GM18861 (cell line): ENCODE measurements at regions not wholly inside any gene's neighbourhood (a gene's known extent, or its start where the extent isn't known, plus 50 kb on each side); places are given as distances from the start of the nearest gene placed in this dataset.
"Not testable (repeated sequence)": the region's sequence is repeated elsewhere in the genome, so short reads cannot be mapped to it uniquely, and the experiment has no call there.

ENCODE experiments used
- ATAC-seq: cut with Tn5 transposase; IDR thresholded peaks from one replicate; pipeline ENCODE4 v1.9.1; 2021; ENCODE audit not compliant: unreplicated experiment

DNA sequence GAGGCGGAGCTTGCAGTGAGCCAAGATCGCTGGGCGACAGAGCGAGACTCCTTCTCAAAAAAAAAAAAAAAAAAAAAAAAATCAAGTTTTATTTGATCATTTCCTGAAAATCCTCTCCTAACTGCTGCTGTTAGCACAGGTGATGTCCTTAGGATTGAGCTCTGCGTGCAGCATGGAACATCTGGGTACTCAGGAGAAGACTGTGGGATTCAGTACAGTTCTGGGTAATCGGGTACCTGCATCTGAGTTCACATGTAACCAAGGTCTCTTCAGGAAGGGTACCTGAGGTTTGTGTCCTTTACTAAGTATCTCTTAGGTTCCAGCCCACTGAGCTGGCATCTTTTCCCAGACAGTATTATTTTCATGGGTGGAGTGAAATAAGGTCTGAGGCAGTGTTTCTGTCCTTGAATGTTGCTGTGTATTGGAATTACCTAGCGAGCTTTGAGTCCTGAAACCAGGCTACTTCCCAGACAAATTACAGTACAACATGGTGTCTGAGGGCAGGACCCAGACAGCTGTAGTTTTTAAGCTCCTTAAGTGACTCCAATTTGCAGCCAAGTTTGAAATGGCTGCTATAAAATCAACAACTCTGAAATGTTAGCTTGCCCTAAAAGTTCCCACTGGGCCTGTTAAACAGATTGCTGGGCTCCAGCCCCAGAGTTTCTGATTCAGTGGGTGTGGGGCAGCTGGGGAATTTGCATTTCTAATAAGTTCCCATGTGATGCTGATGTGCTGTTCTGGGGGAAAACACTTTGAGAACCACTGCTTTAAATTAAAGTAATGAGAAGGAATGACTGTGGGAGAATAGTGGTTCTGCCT lies 120.5 kb downstream of the PMAIP1 start:
- ATAC-seq: no peak

GRCh38 chr18:60019463-60019840 lies 119.7 kb downstream of the PMAIP1 start:
- no peak for ATAC-seq

GRCh38 chr18:60018618-60019462 lies 119.0 kb downstream of the PMAIP1 start:
- ATAC-seq: no peak

- not testable (repeated sequence) for ATAC-seq
Measured at GRCh38 chr18:60018134-60018533, 118.3 kb downstream of the PMAIP1 start.

DNA sequence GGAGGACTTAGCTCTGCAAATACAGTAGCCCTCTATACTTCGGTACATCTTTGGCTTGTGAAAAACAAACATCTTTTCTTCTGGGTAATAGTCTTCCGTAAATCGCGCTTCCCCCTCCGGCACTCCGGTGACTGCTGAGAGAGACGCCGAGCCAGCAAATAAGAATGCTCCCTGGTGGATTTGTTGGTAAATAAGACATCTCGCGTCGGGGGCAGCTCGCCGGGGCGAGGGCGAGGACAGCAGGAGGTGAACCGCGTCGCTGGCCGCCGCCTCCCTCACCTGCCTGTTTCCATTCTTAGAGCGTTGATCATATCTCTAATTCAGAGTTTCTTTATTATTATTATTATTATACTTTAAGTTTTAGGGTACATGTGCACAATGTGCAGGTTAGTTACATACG lies 117.6 kb downstream of the PMAIP1 start:
- ATAC-seq: no peak

DNA sequence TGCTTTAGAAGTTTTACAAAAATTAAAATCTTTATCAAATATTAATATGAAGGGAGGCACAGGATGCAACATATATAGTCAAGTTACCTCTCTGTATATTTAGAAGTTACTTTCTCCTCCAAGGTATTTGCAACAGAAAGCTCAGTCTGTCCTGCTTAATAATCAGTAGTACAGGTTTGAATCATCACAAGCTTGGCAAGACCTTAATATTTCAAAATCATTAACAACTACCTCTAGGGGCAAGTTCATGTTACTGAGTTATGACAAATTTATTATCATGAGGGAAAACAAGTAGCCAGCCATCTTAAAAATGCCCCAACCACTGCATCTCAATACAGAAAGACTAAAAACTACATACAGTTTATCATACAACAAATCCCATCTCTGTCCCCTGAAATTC lies 116.0 kb downstream of the PMAIP1 start:
- not testable (repeated sequence) for ATAC-seq

DNA sequence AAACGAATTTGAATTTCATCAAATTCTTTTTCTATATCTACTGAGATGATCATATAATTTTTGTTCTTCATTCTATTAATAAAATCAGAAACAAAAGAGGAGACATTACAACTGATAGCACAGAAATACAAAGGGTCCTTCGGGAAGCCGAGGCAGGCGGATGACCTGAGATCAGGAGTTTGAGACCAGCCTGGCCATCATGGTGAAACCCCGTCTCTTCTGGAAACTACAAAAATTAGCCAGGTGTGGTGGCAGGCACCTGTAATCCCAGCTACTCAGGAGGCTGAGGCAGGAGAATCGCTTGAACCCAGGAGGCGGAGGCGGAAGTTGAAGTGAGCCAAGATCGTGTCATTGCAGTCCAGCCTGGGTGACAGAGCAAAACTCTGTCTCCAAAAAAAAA lies 113.4 kb downstream of the PMAIP1 start:
- not testable (repeated sequence) for ATAC-seq

DNA sequence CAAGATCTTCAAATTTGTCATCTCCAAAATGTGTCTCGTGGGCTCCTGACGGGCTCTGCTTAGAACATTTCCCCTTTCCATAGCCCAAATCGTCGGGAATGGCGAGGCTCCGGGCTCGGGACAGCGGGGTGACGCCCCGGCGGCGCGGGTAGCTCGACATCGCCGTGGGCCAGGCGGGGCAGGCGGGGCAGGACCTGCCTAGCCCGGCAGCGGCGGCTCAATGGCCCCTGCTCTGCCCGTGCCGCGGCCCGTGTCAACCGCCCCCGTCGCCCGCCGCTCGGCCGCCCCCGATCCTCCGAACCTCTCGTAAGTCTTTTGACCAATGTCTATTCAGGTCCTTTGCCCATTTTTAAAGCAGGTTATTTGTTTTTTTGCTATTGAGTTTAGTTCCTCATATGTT lies 111.2 kb downstream of the PMAIP1 start:
- no peak for ATAC-seq

DNA sequence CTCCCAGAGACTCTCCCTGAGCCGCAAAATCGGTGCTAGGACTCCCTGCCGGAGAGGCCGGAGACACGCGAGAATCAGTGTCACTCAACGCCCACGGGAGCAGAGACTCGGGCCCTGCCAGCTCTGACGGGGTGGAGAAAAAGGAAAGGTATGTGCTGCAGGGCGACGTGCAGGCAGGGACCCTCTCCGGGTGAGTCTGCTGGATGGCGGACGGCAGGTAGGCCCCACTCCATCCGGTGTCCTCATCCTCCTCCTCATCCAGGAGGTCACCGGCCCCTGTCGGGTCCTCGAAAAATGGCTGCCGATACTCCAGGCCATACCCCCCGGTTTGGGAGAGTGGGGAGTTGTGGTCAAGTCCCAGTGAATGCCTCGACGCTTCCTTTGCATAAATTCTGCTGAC lies 110.7 kb downstream of the PMAIP1 start:
- ATAC-seq: no peak

- ATAC-seq: no peak
Measured at GRCh38 chr18:60007661-60008060, 107.9 kb downstream of the PMAIP1 start.

DNA sequence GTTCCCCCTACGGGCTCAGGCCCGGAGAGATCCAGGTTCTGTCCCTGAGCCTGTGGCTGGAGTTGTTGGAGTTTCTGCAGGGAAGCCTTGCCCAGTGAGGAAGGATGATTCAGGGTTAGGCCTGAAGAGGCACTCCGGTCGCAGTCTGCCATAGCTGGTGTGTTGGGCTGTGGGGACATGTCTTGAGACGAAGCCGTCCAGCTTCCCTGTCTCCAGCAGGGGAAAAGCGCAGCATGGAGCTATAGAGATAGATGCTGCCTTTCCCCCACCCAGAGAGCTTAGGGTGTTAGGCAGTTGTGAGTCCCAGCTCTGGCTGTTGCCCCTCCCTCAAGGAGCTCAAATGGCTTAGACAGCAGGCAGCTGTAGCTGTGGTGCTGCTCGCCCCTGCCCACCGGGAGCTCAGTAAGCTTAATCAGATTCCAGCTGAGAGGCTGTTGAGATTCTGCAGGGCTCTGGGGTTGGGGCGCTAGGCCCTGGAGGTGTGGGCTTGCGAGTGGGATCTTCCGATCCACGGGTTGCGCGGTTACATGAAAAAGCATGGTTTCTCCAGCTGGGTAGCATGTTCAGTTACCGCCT lies 103.9 kb downstream of the PMAIP1 start:
- no peak for ATAC-seq

DNA sequence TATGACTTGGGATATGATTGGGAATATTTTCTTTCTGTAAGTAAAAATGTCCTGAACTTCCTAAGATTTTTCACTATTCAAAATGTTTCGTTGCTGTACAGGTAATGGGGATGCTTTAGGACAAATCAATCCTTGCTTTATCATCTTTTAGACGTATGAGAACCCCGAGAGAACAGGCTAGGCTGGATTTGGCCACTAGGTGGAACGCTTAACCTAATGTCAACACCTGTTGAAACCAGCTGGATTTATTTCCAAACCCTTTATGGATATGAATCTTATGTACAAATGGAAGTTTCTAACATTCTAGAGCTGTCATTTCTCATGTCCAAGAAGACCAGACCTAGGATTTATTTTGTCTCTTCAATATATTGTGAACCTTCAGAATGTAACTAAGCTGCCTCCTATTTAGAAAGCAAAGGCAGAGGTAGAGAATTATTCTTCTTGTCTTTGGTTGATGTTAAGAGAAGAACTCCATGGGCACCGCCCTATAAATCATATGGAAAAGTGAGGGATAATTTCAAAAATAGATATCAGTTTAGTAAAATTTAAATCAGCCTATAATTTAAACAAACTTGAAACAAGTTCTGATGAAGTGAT lies 96.7 kb downstream of the PMAIP1 start:
- ATAC-seq: peak; percentile 70

DNA sequence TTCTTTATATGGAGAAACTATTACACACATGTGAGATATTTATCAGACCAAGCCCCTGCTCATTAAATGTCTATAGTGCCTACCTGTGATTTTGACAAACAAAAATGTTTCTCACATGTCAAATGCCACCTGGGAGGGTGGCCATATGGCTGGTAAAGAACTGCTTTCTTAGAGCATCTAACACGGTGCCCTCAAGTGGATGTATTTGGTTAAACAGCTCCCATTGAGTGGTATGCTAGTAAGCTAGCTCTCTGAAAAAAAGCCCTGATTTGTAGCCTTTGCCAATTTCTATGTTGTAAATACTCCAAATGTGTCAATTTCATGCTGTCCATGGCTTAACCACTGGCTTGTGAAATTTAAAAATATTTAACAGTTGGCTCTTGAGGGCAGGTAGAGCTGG lies 94.6 kb downstream of the PMAIP1 start:
- ATAC-seq: peak; percentile 67

DNA sequence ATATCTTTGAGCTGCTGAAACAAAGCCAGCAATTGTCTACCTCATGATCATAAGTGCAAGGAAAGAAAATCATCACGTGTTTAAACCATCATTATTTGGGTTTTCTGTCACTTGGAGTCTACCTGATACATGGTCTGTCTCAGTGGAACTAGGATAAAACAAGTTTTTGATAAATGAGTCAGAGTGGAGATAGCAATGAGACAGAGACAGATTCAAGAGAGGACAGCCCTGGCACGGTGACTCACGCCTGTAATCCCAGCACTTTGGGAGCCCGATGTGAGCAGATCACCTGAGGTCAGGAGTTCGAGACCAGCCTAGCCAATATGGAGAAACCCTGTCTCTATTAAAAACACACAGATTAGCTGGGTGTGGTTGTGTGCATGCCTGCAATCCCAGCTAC lies 93.8 kb downstream of the PMAIP1 start:
- ATAC-seq: no peak

- no peak for ATAC-seq
Measured at GRCh38 chr18:59990121-59990823, 90.5 kb downstream of the PMAIP1 start.

- ATAC-seq: no peak
Measured at GRCh38 chr18:59988098-59988706, 88.4 kb downstream of the PMAIP1 start.

DNA sequence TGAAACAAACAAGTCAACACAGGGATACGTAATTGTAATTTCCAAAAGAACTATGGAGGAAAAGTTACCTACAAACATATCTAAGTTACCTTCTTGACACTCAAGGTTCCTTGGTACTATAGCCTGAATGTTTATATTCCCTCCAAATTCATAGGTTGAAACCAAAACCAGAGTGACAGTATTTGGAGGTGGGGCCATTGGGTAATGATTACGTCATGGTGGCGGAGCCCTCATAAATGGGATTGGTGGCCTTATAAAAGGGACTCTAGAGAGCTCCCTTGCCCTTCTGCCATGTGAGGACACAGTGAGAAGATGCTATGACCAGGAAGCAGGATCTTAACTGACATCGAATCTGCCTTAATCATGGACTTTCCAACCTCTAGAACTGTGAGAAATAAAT lies 87.3 kb downstream of the PMAIP1 start:
- ATAC-seq: no peak

DNA sequence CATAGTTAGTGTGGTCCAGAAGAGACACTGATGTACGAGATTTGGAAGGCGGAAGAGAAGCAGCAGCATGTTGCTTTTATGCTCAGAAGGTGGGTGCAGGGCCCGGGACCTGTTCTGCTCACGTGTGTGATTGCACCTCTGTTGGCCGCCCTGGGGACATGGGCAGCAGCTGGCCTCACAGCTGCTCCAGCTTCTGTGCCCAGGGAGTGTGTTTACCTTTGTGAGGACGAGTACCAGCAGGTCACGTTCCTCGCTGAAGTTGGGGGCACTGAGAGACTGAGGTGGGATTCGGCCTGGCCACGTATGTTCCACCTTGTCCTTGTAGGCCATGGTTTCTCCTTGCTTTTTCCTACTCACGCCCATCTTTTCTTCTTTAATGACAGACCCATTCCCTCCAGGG lies 86.3 kb downstream of the PMAIP1 start:
- no peak for ATAC-seq

DNA sequence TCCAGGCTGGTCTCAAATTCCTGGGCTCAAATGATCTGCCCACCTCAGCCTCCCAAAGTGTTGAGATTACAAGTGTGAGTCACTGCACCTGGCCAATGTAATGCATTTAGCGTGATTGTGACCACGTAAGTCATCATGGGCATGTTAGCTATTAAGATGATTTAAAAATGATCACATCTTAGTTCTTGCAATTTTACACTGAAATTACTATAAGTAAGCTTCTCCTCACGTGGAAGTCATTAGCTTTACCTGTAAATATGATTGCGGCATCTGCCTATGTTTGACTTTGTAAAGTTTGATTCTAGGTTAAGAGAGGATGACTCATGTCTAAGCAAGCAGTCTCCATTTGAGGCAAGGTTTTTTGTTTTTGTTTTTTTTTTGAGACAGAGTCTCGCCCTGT lies 85.5 kb downstream of the PMAIP1 start:
- ATAC-seq: no peak

DNA sequence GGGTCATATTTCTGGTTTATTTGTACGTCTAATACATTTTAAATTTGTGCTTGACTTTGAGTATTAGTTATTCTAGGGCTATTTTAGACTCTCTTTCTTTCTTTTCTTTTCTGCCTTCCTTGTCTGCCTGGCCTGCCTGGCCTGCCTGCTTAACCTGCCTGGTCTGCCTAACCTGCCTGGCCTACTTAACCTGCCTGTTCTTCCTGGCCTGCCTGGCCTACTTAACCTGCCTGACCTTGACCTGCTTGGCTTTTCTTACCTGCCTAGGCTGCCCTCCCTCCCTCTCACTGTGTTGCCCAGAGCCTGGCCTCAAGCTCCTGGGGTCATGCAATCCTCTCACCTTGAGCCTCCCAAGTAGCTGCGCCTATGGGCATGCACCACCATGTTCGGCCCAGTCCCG lies 83.7 kb downstream of the PMAIP1 start:
- ATAC-seq: no peak
